GM18498 (cell line): ENCODE measurements at regions not wholly inside any gene's neighbourhood (a gene's known extent, or its start where the extent isn't known, plus 50 kb on each side); places are given as distances from the start of the nearest gene placed in this dataset.
A peak's percentile ranks its signal among the peaks of the same experiment; 100 is the strongest.

Experiments
- ATAC-seq: cut with Tn5 transposase; IDR thresholded peaks from one replicate; pipeline ENCODE4 v1.9.1; 2021; ENCODE audit warnings: mild to moderate bottlenecking, moderate library complexity; ENCODE audit not compliant: unreplicated experiment

- ATAC-seq: no peak
These were observed 1222.0 kb upstream of the PRKX start for GRCh38 chrX:4935401-4935800.

DNA sequence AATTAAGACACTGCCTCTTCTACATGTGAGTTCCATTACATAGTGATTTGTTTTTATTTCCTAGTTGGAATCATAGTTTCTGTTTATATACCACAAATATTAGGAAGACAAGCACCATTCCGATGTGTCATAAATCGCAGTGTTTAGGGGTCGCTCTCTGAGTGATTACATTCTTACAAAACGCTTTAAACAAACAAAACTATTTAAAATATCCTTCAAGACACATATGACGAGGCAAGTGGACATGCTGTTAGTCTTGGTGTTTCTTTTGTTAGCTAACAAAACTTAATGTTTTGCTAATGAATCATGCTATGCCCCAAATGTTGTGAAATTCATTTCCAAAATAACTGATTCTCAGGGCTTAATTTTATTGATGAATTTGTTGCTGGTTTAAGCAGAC, 1219.3 kb upstream of the PRKX start:
- ATAC-seq: no peak

DNA sequence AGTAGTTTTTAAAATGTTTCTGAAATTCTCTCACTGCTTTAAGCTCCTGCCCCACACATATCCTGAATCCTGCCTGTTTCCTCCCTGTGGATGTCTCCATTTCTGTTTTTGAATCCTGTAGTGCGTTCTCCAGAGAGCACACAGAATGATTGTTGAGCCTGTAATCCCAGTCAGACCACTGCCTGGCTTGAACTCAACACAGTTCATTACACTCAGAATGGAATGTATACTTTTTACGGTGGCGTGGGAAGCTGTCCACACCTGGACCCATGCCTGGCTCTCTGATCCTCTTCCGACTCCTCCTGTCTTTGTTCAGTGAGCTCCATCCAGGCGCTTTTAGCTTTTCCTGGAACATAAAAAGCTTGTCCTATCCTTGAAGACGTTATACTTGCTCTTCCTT, 1217.0 kb upstream of the PRKX start:
- ATAC-seq: no peak

GRCh38 chrX:4925911-4926310, 1212.5 kb upstream of the PRKX start:
- ATAC-seq: no peak

- peak; percentile 55 for ATAC-seq
These were observed 1195.9 kb upstream of the PRKX start for GRCh38 chrX:4909348-4909747.

GRCh38 chrX:4905576-4905975, 1192.1 kb upstream of the PRKX start:
- no peak for ATAC-seq

- ATAC-seq: no peak
These were observed 1167.8 kb upstream of the PRKX start for GRCh38 chrX:4881277-4881676.

GRCh38 chrX:4878640-4879039, 1165.2 kb upstream of the PRKX start:
- no peak for ATAC-seq

DNA sequence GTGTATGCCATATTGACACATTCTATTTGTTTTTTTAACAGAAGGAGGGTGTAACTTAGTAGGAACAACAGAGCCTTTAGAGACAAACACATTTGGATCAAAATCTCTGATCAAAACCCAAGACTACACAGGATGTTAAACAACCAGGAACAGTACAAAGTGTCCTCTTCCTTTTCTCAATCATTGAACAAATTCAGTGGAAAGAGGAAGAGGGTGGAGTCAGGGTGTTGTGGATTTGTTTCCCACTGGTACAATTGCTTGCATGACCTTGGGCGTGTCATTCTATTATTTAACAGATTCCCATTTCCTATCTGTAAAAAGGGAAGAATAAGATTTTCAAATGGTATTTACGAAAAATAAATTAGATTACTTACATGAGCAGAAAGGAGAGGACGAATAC, 1162.8 kb upstream of the PRKX start:
- no peak for ATAC-seq

- no peak for ATAC-seq
These were observed 1138.1 kb upstream of the PRKX start for GRCh38 chrX:4851534-4851933.

GRCh38 chrX:4850312-4850711, 1136.9 kb upstream of the PRKX start:
- no peak for ATAC-seq

DNA sequence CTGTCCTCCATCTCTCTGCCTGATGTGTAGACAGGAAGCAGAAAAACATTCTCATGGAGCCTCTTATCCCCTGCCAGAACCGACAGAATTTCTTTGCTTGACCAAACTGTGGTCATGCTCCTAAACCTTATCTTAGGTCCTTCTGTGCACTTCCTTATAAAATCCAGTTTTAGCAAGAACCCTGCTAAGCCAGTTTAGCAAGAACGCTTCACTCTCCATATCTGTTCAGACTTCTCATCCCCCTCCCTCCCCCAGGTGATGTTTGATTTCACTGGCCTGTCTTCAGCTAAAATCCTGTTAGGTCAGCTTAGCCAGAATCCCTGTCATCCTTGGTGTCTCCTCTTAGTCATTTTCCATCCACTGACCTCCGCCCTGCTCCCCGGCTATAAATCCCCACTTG, 1130.9 kb upstream of the PRKX start:
- no peak for ATAC-seq

- ATAC-seq: no peak
These were observed 1127.8 kb upstream of the PRKX start for GRCh38 chrX:4841216-4841745.

GRCh38 chrX:4831574-4831973, 1118.1 kb upstream of the PRKX start:
- no peak for ATAC-seq

DNA sequence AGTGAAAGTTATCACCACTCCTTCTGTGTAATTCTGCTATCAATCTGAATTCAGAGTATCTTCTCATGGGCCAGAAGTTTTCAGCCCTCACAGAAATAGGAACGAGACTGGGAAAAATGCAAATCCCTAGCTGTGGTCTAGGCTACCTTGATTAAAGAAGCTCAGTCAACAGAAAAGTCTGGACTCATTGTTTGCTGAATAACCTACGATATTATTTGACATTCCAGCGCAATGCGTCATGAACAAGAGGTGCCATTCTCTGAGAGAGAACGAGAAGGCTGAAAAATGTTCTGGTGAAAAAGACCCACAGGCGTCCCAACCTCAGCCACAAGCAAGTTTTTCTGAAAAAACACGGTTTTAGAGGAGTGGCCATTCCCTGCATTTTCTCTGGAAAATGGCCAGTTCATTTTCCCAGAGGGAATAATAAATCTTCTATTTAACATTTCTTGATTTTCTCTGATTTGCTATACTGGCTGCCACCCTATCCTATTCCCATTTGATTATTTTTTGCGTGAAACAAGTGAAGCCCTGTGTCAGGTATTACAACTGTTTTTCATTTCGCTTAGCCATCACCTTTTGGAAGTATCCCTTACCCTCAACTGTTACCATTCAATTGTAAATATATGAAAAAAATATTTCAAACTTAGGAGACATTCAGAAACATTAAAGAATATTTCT, 1117.6 kb upstream of the PRKX start:
- ATAC-seq: no peak

GRCh38 chrX:4825550-4825949, 1112.1 kb upstream of the PRKX start:
- ATAC-seq: no peak

DNA sequence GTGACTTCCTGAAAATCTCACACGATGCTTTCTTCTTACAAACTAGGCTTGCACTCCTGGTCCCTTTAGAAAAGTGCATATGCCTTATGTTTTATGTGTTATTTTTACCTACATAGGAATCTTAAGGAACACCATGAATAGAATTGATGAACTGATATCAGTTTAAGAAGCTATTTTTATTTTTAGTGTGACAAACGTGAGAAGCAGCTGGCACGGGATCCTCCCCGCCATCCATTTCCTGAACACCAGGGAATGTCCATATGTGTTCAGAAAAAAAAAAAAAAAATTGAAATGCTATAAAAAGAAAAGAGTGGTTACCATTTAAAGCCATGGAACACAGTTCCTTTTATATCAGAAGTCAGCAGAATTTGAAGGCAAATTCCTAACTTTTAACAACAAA, 1096.1 kb upstream of the PRKX start:
- ATAC-seq: no peak

- ATAC-seq: no peak
These were observed 1092.1 kb upstream of the PRKX start for GRCh38 chrX:4805502-4805901.

DNA sequence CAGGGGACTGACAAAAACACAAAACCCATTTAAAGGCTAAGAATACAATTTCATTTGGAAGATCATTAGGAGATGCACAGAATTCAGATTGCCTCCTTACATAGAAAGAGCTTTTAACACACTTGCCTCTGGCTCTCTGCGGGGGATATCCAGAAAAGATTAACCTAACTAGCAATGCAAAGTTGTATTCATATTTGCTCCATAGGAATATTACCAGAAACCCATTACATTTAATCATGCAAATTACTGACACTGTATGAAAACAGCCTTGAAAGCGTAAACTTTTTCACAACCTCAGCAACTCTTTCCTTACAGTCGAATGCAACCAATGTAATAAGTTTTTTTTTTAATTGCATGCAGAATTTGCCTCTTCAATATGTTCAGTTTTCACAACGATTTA, 1087.3 kb upstream of the PRKX start:
- no peak for ATAC-seq

DNA sequence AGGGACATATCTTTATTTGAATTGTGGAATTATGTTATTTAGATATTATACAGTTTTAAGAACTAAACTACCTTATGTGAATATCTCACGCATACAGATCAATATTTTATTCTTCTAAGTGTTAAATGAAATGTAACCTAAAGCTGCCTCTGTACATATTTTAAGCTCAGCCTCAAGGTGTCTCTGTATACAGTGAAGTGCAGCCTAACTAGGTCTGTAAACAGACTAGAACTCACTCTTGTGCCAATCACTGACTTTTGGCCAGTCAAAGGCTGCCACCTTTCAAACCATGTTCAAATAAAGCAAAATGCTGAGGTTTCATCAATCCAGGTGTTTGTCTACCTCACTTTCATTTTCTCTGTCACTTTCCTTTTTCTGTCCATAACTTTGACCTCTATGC, 1074.5 kb upstream of the PRKX start:
- no peak for ATAC-seq

DNA sequence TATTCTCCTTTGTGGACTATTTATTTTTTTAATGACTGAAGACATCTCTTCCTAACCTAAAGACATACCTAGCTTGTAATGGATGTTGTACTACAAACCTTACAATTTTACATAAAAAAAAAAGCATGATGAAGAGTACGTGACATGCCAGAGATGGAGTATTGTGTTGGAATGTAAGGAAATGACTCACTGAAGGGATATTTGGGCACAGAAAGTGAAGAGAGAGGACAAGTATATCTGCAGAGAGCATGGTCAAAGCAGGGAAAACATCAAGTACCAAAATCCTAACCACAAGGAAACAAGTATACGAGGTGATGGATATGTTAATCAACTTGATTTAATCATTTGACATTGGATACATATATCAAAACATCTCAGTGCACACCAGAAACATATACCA, 1051.4 kb upstream of the PRKX start:
- ATAC-seq: no peak

GRCh38 chrX:4762196-4762595, 1048.7 kb upstream of the PRKX start:
- no peak for ATAC-seq
